ENCODE measurements at regions not wholly inside any gene's neighbourhood (a gene's known extent, or its start where the extent isn't known, plus 50 kb on each side); places are given as distances from the start of the nearest gene placed in this dataset.

DNA sequence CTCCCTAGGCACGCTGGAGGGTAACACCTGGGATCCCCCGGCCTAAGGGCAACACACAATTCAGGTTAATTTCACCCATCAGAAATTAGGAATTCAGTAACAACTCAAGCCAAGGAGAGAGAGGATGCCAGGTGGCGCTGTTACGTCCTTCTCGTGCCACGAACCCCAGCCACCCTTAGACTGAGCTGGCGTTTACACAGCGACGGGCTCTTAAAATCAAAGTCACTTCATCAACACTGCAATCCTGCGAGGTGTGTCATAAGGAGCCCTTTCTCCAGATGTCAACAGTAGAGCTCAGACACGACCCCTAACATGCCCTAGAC is 110.6 kb upstream of the TMEM132D start:
- TF ChIP-seq POLR2A (IDR thresholded peaks at IDR 0.05; ENCODE audit: low read depth, low read length), result no peak
- TF ChIP-seq, protein P1, sequence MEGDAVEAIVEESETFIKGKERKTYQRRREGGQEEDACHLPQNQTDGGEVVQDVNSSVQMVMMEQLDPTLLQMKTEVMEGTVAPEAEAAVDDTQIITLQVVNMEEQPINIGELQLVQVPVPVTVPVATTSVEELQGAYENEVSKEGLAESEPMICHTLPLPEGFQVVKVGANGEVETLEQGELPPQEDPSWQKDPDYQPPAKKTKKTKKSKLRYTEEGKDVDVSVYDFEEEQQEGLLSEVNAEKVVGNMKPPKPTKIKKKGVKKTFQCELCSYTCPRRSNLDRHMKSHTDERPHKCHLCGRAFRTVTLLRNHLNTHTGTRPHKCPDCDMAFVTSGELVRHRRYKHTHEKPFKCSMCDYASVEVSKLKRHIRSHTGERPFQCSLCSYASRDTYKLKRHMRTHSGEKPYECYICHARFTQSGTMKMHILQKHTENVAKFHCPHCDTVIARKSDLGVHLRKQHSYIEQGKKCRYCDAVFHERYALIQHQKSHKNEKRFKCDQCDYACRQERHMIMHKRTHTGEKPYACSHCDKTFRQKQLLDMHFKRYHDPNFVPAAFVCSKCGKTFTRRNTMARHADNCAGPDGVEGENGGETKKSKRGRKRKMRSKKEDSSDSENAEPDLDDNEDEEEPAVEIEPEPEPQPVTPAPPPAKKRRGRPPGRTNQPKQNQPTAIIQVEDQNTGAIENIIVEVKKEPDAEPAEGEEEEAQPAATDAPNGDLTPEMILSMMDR (conservative IDR thresholded peaks at IDR 0.05; ENCODE audit: low read depth, low read length), result no peak
- TF ChIP-seq, protein P2, sequence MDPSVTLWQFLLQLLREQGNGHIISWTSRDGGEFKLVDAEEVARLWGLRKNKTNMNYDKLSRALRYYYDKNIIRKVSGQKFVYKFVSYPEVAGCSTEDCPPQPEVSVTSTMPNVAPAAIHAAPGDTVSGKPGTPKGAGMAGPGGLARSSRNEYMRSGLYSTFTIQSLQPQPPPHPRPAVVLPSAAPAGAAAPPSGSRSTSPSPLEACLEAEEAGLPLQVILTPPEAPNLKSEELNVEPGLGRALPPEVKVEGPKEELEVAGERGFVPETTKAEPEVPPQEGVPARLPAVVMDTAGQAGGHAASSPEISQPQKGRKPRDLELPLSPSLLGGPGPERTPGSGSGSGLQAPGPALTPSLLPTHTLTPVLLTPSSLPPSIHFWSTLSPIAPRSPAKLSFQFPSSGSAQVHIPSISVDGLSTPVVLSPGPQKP (IDR thresholded peaks at IDR 0.05; ENCODE audit: borderline replicate concordance, low read depth, low read length), result no peak
- no peak for TF ChIP-seq RAD21 (IDR thresholded peaks at IDR 0.05; ENCODE audit: low read length)
- TF ChIP-seq CEBPB (IDR thresholded peaks at IDR 0.05; ENCODE audit: low read depth, low read length), result no peak
- no peak for TF ChIP-seq MXI1 (IDR thresholded peaks at IDR 0.05; ENCODE audit: borderline replicate concordance, low read depth, low read length)
- no peak for TF ChIP-seq BHLHE40 (IDR thresholded peaks at IDR 0.05; ENCODE audit: low read depth, low read length)
- no peak for TF ChIP-seq CHD1 (IDR thresholded peaks at IDR 0.05; ENCODE audit: low read depth, low read length)

Data from IMR-90 (cell line).